SK-N-SH (cell line): ENCODE measurements at regions not wholly inside any gene's neighbourhood (a gene's known extent, or its start where the extent isn't known, plus 50 kb on each side); places are given as distances from the start of the nearest gene placed in this dataset.

ENCODE experiments used
- CTCF ChIA-PET: fragments of 300-600, 350-600 bp; formaldehyde crosslinking; extraction: SDS; loops from one replicate; lab custom pipeline; 2021; lab: Yijun Ruan, JAX
- POLR2A ChIA-PET: fragments of 350-600 bp; sonication (Branson Sonifier 250); formaldehyde crosslinking; extraction: SDS; loops from one replicate; lab custom pipeline; 2020; ENCODE audit warnings: antibody characterized with exemption, inconsistent platforms; lab: Yijun Ruan, JAX
- DNase-seq: peaks from one replicate; pipeline ENCODE4 v3.0.0; 2012
- H2AFZ ChIP-seq: fragments of 200-600 bp; sonication (generic); 2 replicates; pipeline ENCODE4 v1.8.1; 2016; ENCODE audit warnings: antibody characterized with exemption, mild to moderate bottlenecking, low read depth
- H3F3A ChIP-seq: fragments of 200-600 bp; sonication (generic); replicated peaks from 2 replicates; pipeline ENCODE3; 2016; ENCODE audit warnings: antibody characterized with exemption, mild to moderate bottlenecking; ENCODE audit not compliant: insufficient read depth
- H3K27ac ChIP-seq, 2 experiments: fragments of 200-500 bp in 1 of 2; fragments of 200-600 bp in 1 of 2; sonication (Bioruptor generic) in 1 of 2; sonication (generic), shearing (Covaris generic) in 1 of 2; 2 replicates each; pipeline versions ENCODE4 v1.5.1 to v1.6.1; 2014 to 2016; ENCODE audit warnings: low read depth in 2 of 2, inconsistent platforms in 1 of 2, low read length in 1 of 2, mild to moderate bottlenecking in 1 of 2, mixed read lengths in 1 of 2
- H3K27me3 ChIP-seq: fragments of 200-600 bp; sonication (generic), shearing (Covaris generic); 2 replicates; pipeline ENCODE4 v1.6.1; 2016; ENCODE audit warnings: mixed run types; ENCODE audit not compliant: insufficient read depth
- H3K36me3 ChIP-seq, 2 experiments: fragments of 200-500 bp in 1 of 2; fragments of 200-600 bp in 1 of 2; sonication (Bioruptor generic) in 1 of 2; sonication (generic) in 1 of 2; replicated peaks in 1 of 2; 2 replicates each; pipeline versions ENCODE3 to v1.5.1; 2014 to 2016; ENCODE audit warnings: low read length in 1 of 2, mild to moderate bottlenecking in 1 of 2; ENCODE audit not compliant: insufficient read depth in 2 of 2, control insufficient read depth in 1 of 2
- H3K4me1 ChIP-seq, 2 experiments: fragments of 200-500 bp in 1 of 2; fragments of 200-600 bp in 1 of 2; sonication (Bioruptor generic) in 1 of 2; sonication (generic), shearing (Covaris generic) in 1 of 2; 2 replicates each; pipeline versions ENCODE4 v1.5.1 to v1.6.1; 2014 to 2016; ENCODE audit warnings: low read depth in 1 of 2, low read length in 1 of 2, mixed run types in 1 of 2; ENCODE audit not compliant: insufficient read depth in 2 of 2, control insufficient read depth in 1 of 2
- H3K4me2 ChIP-seq: fragments of 200-600 bp; sonication (generic), shearing (Covaris generic); 2 replicates; pipeline ENCODE4 v1.6.1; 2017; ENCODE audit warnings: mixed run types
- H3K4me3 ChIP-seq, 2 experiments: fragments of 200-500 bp in 1 of 2; fragments of 200-600 bp in 1 of 2; sonication (Bioruptor generic) in 1 of 2; sonication (generic), shearing (Covaris generic) in 1 of 2; 2 replicates each; pipeline versions ENCODE4 v1.5.1 to v1.8.1; 2014 to 2016; ENCODE audit warnings: low read depth in 2 of 2, inconsistent platforms in 1 of 2, low read length in 1 of 2, mild to moderate bottlenecking in 1 of 2, mixed read lengths in 1 of 2, moderate library complexity in 1 of 2
- H3K79me2 ChIP-seq: fragments of 200-600 bp; sonication (generic); 2 replicates; pipeline ENCODE4 v1.8.1; 2017; ENCODE audit warnings: mild to moderate bottlenecking; ENCODE audit not compliant: insufficient read depth
- H3K9ac ChIP-seq: fragments of 200-600 bp; sonication (generic); 2 replicates; pipeline ENCODE4 v1.6.1; 2017; ENCODE audit warnings: mixed run types
- H3K9me2 ChIP-seq: fragments of 200-600 bp; sonication (generic); 2 replicates; pipeline ENCODE4 v1.6.1; 2017; ENCODE audit warnings: mixed run types
- H3K9me3 ChIP-seq: fragments of 200-600 bp; sonication (generic); 2 replicates; pipeline ENCODE4 v1.6.1; 2017; ENCODE audit warnings: mixed run types, mild to moderate bottlenecking, moderate library complexity
- H4K20me1 ChIP-seq: fragments of 200-600 bp; sonication (generic); 2 replicates; pipeline ENCODE4 v1.6.1; 2017; ENCODE audit warnings: mild to moderate bottlenecking, mixed run types; ENCODE audit not compliant: insufficient read depth
- EP300 ChIP-seq, 2 experiments: IDR thresholded peaks; 2 replicates each; pipeline versions ENCODE4 v1.4.0 to v1.6.1; 2012; ENCODE audit warnings: borderline replicate concordance in 1 of 2, low read depth in 1 of 2, low read length in 1 of 2
- EZH2phosphoT487 ChIP-seq: fragments of 200-600 bp; sonication (generic); IDR thresholded peaks from 2 replicates; pipeline ENCODE4 v1.6.1; 2017; ENCODE audit warnings: low read depth, mixed run types, mild to moderate bottlenecking, antibody characterized with exemption, moderate library complexity, borderline replicate concordance
- FOXJ3 ChIP-seq: sonication (generic); formaldehyde crosslinking; IDR thresholded peaks from 2 replicates; pipeline ENCODE4 v1.5.1; 2020; ENCODE audit warnings: mild to moderate bottlenecking, missing genetic modification reagents
- GABPA ChIP-seq: IDR thresholded peaks from 2 replicates; pipeline ENCODE4 v1.4.0; 2012; ENCODE audit warnings: low read depth, mild to moderate bottlenecking
- MEF2A ChIP-seq: IDR thresholded peaks from 2 replicates; pipeline ENCODE4 v1.4.0; 2012; ENCODE audit warnings: low read depth, borderline replicate concordance
- NFIC ChIP-seq: IDR thresholded peaks from 2 replicates; pipeline ENCODE4 v1.4.0; 2012; ENCODE audit warnings: borderline replicate concordance
- PBX3 ChIP-seq: IDR thresholded peaks from 2 replicates; pipeline ENCODE4; 2012
- POLR2AphosphoS5 ChIP-seq: IDR thresholded peaks from 2 replicates; pipeline ENCODE4 v1.6.1; 2012; ENCODE audit warnings: low read depth, low read length
- RCOR1 ChIP-seq: fragments of 150-350 bp; IDR thresholded peaks from 2 replicates; pipeline ENCODE4 v1.6.1; 2017; ENCODE audit warnings: antibody characterized with exemption, low read length
- RFX5 ChIP-seq: IDR thresholded peaks from 2 replicates; pipeline ENCODE4 v1.6.1; 2012; ENCODE audit warnings: mild to moderate bottlenecking, improper control_type of control experiment, low read length
- SIN3A ChIP-seq: IDR thresholded peaks from 2 replicates; pipeline ENCODE4 v1.6.1; 2012; ENCODE audit warnings: low read depth, mild to moderate bottlenecking, low read length, moderate library complexity, borderline replicate concordance
- SMC3 ChIP-seq: IDR thresholded peaks from 2 replicates; pipeline ENCODE4 v1.6.1; 2012; ENCODE audit warnings: low read depth, low read length, improper control_type of control experiment
- TCF12 ChIP-seq: IDR thresholded peaks from 2 replicates; pipeline ENCODE4 v1.4.0; 2012
- YY1 ChIP-seq: IDR thresholded peaks from 2 replicates; pipeline ENCODE4 v1.4.0; 2012; ENCODE audit warnings: low read depth, mild to moderate bottlenecking
- ZBTB33 ChIP-seq: IDR thresholded peaks from 2 replicates; pipeline ENCODE4 v1.4.0; 2012; ENCODE audit warnings: low read depth, borderline replicate concordance
- WGBS: methylation state at CpG from one replicate; pipeline ENCODE4 v1.1.6; 2017; ENCODE audit warnings: low lambda C conversion rate; 5-methylcytosine and 5-hydroxymethylcytosine counted together
- TF ChIP-seq, protein P1 (sequence below): IDR thresholded peaks from 2 replicates; pipeline ENCODE4 v1.4.0; 2012; ENCODE audit warnings: low read depth, borderline replicate concordance
- TF ChIP-seq, protein P2 (sequence below): fragments of 150-350 bp; IDR thresholded peaks from 2 replicates; pipeline ENCODE4 v1.6.1; 2016; ENCODE audit warnings: mild to moderate bottlenecking, low read depth, low read length

DNA sequence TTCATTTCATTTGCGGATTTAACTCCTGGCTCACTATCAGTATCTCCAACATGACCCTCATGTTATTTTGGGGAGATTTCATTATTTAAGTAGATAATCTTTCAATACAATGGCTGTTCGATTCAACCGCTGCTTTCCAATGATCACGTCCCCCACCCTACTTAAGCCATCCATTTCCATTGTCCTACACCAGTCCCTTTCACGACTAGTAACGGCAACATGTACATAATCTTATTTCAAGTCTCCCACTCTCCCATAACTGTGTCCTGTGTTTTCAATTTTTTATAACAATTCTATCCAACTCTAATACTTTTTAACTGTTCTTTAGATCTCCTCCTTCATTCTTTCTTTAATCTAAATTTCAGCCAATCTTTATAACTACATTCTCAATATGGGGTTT lies 890.8 kb upstream of the MAP3K7 start:
- Histone ChIP-seq H3K27me3 (no peaks in the 10 kb centered on the region), H3K4me2 (no peak overlapping the region), H4K20me1 (no peaks in the 10 kb centered on the region), H3K9me3 (no peaks in the 10 kb centered on the region), H3K27ac (no peak overlapping the region), H3K9ac (no peak overlapping the region), H3K36me3 (no peaks in the 10 kb centered on the region), H2AFZ (no peak overlapping the region), H3K4me1 (peaks cover 0 to 5% of the 10 kb centered on the region in 2 experiments; a peak in 1 of 4 replicates), H3K4me3 (no peak overlapping the region), H3K9me2 (no peaks in the 10 kb centered on the region), H3F3A (no peaks in the 10 kb centered on the region), H3K79me2 (no peaks in the 10 kb centered on the region)
- WGBS: 23% methylated on average over 6 of the region's 6 CpGs
- CTCF ChIA-PET: no interaction called here
- no peak for DNase-seq
- no peak for TF ChIP-seq EZH2phosphoT487
- no peak for TF ChIP-seq FOXJ3 (CRISPR knock-in tag)
- no peak for TF ChIP-seq SIN3A
- no peak for TF ChIP-seq PBX3
- TF ChIP-seq MEF2A: no peak
- TF ChIP-seq NFIC: no peak
- TF ChIP-seq, protein P1, sequence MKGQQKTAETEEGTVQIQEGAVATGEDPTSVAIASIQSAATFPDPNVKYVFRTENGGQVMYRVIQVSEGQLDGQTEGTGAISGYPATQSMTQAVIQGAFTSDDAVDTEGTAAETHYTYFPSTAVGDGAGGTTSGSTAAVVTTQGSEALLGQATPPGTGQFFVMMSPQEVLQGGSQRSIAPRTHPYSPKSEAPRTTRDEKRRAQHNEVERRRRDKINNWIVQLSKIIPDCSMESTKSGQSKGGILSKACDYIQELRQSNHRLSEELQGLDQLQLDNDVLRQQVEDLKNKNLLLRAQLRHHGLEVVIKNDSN: no peak
- POLR2A ChIA-PET: no interaction called here

GRCh38 chr6:91476000-91476399 lies 889.1 kb upstream of the MAP3K7 start:
- Histone ChIP-seq H3K9ac (no peak overlapping the region), H3K4me2 (peak overlapping the region; percentile 57)
- 0% methylated on average over 2 of the region's 2 CpGs for WGBS

DNA sequence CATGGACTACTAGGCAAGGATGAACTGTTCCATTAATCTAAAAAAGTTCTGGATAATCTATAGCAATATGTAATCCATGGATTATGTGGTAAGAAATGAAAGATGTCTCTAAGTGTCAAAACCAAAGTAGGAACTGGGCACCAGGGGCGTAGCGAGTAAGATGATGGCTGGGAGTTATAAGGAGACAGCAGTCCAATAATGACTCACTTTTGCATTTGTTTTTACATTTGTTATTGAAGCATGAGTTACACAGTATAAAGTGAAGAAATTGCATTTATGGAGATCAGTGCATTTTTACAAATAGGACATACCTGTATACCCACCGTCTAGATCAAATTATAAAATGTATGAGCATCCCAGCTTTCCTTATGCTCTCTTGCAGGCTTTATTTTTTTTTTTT lies 878.5 kb upstream of the MAP3K7 start:
- POLR2A ChIA-PET: no interaction called here
- no peak for DNase-seq
- CTCF ChIA-PET: no interaction called here
- TF ChIP-seq POLR2AphosphoS5: no peak
- no peak for TF ChIP-seq TCF12
- TF ChIP-seq EP300 (IDR thresholded peaks at IDR 0.05; ENCODE audit: borderline replicate concordance in 1 of 2, low read depth in 1 of 2, low read length in 1 of 2): no peak
- TF ChIP-seq YY1: no peak
- TF ChIP-seq RCOR1: no peak
- TF ChIP-seq, protein P2, sequence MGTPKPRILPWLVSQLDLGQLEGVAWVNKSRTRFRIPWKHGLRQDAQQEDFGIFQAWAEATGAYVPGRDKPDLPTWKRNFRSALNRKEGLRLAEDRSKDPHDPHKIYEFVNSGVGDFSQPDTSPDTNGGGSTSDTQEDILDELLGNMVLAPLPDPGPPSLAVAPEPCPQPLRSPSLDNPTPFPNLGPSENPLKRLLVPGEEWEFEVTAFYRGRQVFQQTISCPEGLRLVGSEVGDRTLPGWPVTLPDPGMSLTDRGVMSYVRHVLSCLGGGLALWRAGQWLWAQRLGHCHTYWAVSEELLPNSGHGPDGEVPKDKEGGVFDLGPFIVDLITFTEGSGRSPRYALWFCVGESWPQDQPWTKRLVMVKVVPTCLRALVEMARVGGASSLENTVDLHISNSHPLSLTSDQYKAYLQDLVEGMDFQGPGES: no peak
- TF ChIP-seq FOXJ3 (CRISPR knock-in tag): no peak
- no peak for TF ChIP-seq ZBTB33
- TF ChIP-seq GABPA: no peak
- no peak for TF ChIP-seq SIN3A
- TF ChIP-seq RFX5: no peak

More at GRCh38 chr6:91476000-91476399, 889.1 kb upstream of the MAP3K7 start:
- no peak overlapping the region for H3K27ac ChIP-seq
- H2AFZ ChIP-seq: no peak overlapping the region
- H3F3A ChIP-seq: no peaks in the 10 kb centered on the region
- peak; percentile 1 for DNase-seq
- H3K27me3 ChIP-seq: no peaks in the 10 kb centered on the region
- H3K4me1 ChIP-seq: peaks cover 0 to 5% of the 10 kb centered on the region in 2 experiments; a peak in 1 of 4 replicates
- H3K79me2 ChIP-seq: no peaks in the 10 kb centered on the region
- ChIA-PET CTCF (no interaction called here), POLR2A (no interaction called here)
- H3K9me3 ChIP-seq: no peaks in the 10 kb centered on the region
- 0 out of 4 replicates have a peak overlapping the region, but pooled peaks of 1 of the 2 experiments have one; percentile 0 for H3K4me3 ChIP-seq
- no peak for TF ChIP-seq SMC3
- TF ChIP-seq, protein P1: peak; percentile 60; the same call in 1 of the 2 replicates
- no peaks in the 10 kb centered on the region for H4K20me1 ChIP-seq
- H3K36me3 ChIP-seq: no peaks in the 10 kb centered on the region
- H3K9me2 ChIP-seq: no peaks in the 10 kb centered on the region

More for the DNA sequence above, 878.5 kb upstream of the MAP3K7 start:
- no peaks in the 10 kb centered on the region for H3K79me2 ChIP-seq
- H3K4me2 ChIP-seq: no peak overlapping the region
- H3K4me1 ChIP-seq: no peaks in the 10 kb centered on the region
- H3K9me3 ChIP-seq: no peaks in the 10 kb centered on the region
- H3K9ac ChIP-seq: no peak overlapping the region
- no peaks in the 10 kb centered on the region for H3K36me3 ChIP-seq
- no peaks in the 10 kb centered on the region for H4K20me1 ChIP-seq
- H3K4me3 ChIP-seq: no peak overlapping the region
- 45% methylated on average over 3 of the region's 3 CpGs for WGBS
- no peaks in the 10 kb centered on the region for H3K27me3 ChIP-seq
- no peaks in the 10 kb centered on the region for H3F3A ChIP-seq
- H3K27ac ChIP-seq: no peak overlapping the region
- H2AFZ ChIP-seq: no peak overlapping the region
- no peaks in the 10 kb centered on the region for H3K9me2 ChIP-seq
